Progenitor cell of endocrine pancreas (in vitro differentiated cells): ENCODE measurements at regions not wholly inside any gene's neighbourhood (a gene's known extent, or its start where the extent isn't known, plus 50 kb on each side); places are given as distances from the start of the nearest gene placed in this dataset.
A peak's percentile ranks its signal among the peaks of the same experiment; 100 is the strongest.

Experiments used
- DNase-seq: peaks from one replicate; pipeline ENCODE4 v3.0.0; 2021; ENCODE audit warnings: low spot score; ENCODE audit not compliant: unreplicated experiment
- H3K27ac Mint-ChIP-seq: 2 replicates; pipeline ENCODE4 v1.8.0; 2021; ENCODE audit warnings: mild to moderate bottlenecking, moderate library complexity, mixed read lengths
- H3K27me3 Mint-ChIP-seq: 2 replicates; pipeline ENCODE4 v1.8.0; 2021; ENCODE audit warnings: mixed read lengths
- H3K36me3 Mint-ChIP-seq: 2 replicates; pipeline ENCODE4 v1.8.0; 2022; ENCODE audit warnings: mixed read lengths; ENCODE audit not compliant: insufficient read depth
- H3K4me1 Mint-ChIP-seq: 2 replicates; pipeline ENCODE4 v1.8.0; 2021; ENCODE audit warnings: low read depth, mixed read lengths
- H3K4me3 Mint-ChIP-seq: 2 replicates; pipeline ENCODE4 v1.8.0; 2021; ENCODE audit warnings: low read depth, mild to moderate bottlenecking, moderate library complexity, mixed read lengths
- H3K9me3 Mint-ChIP-seq: 2 replicates; pipeline ENCODE4 v1.8.0; 2021; ENCODE audit warnings: low read depth, mixed read lengths
- TF ChIP-seq, protein P1 (sequence below): fragments of 200-600 bp; sonication (generic); IDR thresholded peaks from one replicate; pipeline ENCODE4 v1.5.0; 2021; ENCODE audit warnings: antibody characterized with exemption, mild to moderate bottlenecking; ENCODE audit not compliant: unreplicated experiment

DNA sequence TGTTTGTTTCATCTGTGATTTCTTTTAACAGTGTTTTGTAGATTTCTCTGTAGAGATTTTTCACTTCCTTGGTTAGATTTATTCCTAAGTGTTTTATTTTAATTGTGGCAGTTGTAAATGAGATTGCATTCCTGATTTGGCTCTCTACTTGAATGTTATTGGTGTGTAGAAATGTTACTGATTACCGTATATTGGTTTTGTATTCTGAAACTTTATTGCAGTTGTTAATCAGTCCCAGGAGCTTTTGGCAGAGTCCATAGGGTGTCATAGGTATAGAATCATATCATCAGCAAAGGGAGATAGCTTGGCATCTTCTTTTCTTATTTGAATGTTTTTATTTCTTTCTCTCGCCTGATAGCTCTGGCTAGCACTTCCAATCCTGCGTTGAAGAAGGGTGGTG, 1386.7 kb downstream of the SLITRK5 start:
- TF ChIP-seq, protein P1, sequence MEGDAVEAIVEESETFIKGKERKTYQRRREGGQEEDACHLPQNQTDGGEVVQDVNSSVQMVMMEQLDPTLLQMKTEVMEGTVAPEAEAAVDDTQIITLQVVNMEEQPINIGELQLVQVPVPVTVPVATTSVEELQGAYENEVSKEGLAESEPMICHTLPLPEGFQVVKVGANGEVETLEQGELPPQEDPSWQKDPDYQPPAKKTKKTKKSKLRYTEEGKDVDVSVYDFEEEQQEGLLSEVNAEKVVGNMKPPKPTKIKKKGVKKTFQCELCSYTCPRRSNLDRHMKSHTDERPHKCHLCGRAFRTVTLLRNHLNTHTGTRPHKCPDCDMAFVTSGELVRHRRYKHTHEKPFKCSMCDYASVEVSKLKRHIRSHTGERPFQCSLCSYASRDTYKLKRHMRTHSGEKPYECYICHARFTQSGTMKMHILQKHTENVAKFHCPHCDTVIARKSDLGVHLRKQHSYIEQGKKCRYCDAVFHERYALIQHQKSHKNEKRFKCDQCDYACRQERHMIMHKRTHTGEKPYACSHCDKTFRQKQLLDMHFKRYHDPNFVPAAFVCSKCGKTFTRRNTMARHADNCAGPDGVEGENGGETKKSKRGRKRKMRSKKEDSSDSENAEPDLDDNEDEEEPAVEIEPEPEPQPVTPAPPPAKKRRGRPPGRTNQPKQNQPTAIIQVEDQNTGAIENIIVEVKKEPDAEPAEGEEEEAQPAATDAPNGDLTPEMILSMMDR, result no peak
- Mint-ChIP-seq H3K4me1 (peaks cover 11% of the 10 kb centered on the region), H3K27me3 (no peaks in the 10 kb centered on the region), H3K4me3 (no peak overlapping the region), H3K36me3 (peaks cover 6% of the 10 kb centered on the region), H3K27ac (no peak overlapping the region), H3K9me3 (peaks cover 38% of the 10 kb centered on the region)
- no peak for DNase-seq

DNA sequence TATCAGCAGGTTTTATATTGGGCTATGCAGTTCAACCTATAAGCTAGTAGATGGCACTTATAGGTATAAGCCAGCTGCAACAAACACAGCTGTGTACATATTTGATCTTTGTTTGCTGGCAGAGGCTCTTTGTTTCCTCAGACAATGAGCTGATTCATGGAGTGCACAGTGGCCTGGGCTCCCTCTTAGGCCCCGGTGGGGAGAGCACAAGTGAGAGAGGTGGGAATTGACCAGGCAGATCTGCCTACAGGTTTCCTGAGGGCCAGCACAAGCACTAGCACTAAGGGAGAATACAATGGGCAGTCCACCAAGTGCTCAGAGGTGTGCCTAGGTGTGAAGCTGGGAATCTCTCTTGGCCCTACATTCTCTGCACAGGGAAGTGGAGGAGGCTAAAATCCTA, 1390.7 kb downstream of the SLITRK5 start:
- Mint-ChIP-seq H3K27ac (peak overlapping the region; percentile 65), H3K27me3 (no peaks in the 10 kb centered on the region), H3K4me3 (no peak overlapping the region), H3K36me3 (peaks cover 6% of the 10 kb centered on the region), H3K9me3 (peaks cover 33% of the 10 kb centered on the region), H3K4me1 (peaks cover 11% of the 10 kb centered on the region)
- TF ChIP-seq, protein P1, result no peak
- no peak for DNase-seq

DNA sequence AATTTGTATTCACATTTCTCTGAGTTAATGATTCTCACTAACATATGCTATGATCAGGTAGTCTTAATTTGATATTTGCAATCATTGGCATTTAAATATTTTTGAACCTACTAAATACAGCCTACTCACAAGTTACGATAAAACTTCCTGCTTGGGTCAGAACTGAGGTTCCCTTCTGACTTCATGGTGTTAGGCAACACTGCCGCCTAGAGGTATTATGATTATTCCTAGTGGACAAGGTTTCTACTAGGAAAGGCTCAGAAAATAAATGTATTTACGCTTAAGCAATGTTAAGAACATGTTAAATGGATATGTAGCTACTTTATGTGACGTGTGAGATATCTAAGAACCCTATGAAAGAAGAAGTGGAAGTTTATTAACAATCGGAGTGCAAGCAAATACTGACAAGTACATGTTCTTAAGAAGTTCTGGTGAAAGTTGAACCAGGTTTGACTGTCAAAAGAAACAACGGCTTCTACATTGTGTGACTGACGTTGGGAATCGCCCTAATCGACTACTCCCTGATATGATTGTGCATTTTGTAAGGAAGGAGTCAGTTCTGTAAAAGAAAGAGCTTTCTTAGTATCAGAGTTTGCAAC, 1395.8 kb downstream of the SLITRK5 start:
- Mint-ChIP-seq H3K4me1 (peaks cover 3% of the 10 kb centered on the region), H3K36me3 (no peaks in the 10 kb centered on the region)
- DNase-seq, result peak; percentile 9

DNA sequence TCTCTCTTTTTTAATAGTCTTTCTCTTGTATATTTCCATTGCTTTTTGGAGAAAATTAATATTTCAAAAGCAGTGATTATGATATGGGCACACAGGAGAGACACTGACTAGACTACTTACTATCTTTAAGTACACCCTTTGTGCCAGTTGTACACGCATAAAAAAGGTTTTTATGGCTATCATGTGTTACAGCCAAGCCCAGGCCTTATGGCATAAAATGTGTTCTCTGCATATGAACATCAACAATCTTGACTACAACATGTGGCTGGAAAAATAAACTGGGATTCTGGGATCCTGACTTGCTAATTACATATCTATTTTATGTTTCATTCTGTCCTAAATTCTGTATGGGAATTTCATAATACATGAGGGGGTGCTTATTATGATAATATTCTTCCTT, 1401.8 kb downstream of the SLITRK5 start:
- H3K4me3 Mint-ChIP-seq, result no peak overlapping the region
- no peak for DNase-seq
- H3K36me3 Mint-ChIP-seq, result no peaks in the 10 kb centered on the region
- no peaks in the 10 kb centered on the region for H3K9me3 Mint-ChIP-seq
- no peak overlapping the region for H3K27ac Mint-ChIP-seq
- no peaks in the 10 kb centered on the region for H3K27me3 Mint-ChIP-seq
- TF ChIP-seq, protein P1, result no peak
- no peaks in the 10 kb centered on the region for H3K4me1 Mint-ChIP-seq

More for the DNA sequence above, 1395.8 kb downstream of the SLITRK5 start:
- H3K4me3 Mint-ChIP-seq, result no peak overlapping the region
- TF ChIP-seq, protein P1, result peak; percentile 70
- peaks cover 7% of the 10 kb centered on the region for H3K9me3 Mint-ChIP-seq
- H3K27me3 Mint-ChIP-seq, result no peaks in the 10 kb centered on the region
- H3K27ac Mint-ChIP-seq, result no peak overlapping the region

DNA sequence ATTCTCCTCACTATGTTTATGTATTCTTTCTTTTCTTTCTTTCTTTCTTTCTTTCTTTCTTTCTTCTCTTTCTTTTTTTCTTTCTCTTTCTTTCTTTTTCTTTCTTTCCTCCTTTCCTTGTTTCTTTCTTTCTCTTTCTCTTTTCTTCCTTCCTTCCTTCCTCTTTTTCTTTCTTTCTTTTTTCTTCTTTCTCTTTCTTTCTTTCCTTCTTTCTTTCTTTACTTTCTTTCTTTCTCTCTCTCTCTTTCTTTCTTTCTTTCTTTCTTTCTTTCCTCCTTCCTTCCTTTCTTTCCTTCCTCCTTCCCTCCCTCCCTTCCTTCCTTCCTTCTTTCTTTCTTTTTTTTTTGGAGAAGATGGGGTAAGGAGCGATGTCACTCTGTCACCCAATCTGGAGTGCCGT, 1405.5 kb downstream of the SLITRK5 start:
- Mint-ChIP-seq H3K36me3 (no peaks in the 10 kb centered on the region), H3K27ac (no peak overlapping the region), H3K9me3 (no peaks in the 10 kb centered on the region), H3K4me1 (peaks cover 2% of the 10 kb centered on the region), H3K4me3 (no peak overlapping the region), H3K27me3 (no peaks in the 10 kb centered on the region)
- TF ChIP-seq, protein P1, result no peak
- no peak for DNase-seq
